GM23248 (cell line): ENCODE measurements at regions not wholly inside any gene's neighbourhood (a gene's known extent, or its start where the extent isn't known, plus 50 kb on each side); places are given as distances from the start of the nearest gene placed in this dataset.

Experiments used
- EZH2 ChIP-seq: fragments of 200-600 bp; sonication (generic); IDR thresholded peaks from 2 replicates; pipeline ENCODE4 v1.6.1; 2018; ENCODE audit warnings: antibody characterized with exemption, mild to moderate bottlenecking; ENCODE audit not compliant: insufficient read depth, poor library complexity, severe bottlenecking
- EZH2phosphoT487 ChIP-seq: fragments of 200-600 bp; sonication (generic); IDR thresholded peaks from 2 replicates; pipeline ENCODE4 v1.6.1; 2018; ENCODE audit warnings: antibody characterized with exemption, moderate library complexity, mild to moderate bottlenecking, low read depth; ENCODE audit not compliant: insufficient read depth

DNA sequence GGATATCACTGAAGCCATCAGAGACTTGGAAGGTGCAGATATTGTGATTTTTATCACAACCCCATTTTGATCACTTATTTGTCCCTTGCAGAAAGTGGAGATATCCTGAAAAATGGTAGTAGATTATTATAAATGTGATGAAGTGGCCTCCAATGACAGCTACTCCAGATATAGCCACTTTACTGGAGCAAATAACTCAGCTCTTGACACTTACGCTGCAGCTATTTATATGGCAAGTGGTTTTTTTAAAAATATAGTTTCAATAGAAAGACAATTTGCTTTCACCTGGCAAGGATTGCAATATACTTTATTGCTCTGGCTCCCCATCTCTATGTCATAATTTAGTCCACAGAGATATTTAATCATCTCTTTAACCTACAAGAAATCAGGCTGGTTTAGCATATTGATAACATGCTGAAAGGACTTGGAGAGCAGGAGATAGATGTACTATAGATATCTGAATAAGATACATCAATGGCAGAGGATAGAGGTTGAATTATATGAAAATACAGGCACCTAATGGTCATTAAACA lies 182.8 kb upstream of the SKOR2 start:
- TF ChIP-seq EZH2: no peak
- no peak for TF ChIP-seq EZH2phosphoT487
